ENCODE measurements at regions not wholly inside any gene's neighbourhood (a gene's known extent, or its start where the extent isn't known, plus 50 kb on each side); places are given as distances from the start of the nearest gene placed in this dataset.

DNA sequence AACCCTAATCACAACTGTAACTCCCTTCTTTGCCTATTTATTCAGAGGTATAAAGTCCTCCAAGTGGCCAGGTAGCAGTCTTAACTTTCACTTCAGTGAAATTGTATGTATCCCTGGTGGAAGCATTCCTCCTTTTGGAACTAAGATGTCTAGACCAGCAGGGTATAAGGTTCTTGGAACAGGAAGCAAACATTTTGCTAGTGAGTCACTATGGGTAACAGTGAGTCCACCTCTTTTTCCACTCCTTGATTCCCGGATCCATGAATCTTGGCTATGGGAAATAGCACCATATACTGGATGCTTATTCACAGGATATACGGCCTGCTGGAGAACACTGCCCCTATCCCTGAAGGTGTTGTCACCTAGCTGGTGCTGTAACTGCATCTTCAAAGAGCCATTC is 80.2 kb downstream of the KCNA5 start:
- ATAC-seq (no peak), DNase-seq (no peak)
- Histone ChIP-seq H3K4me3 (no peak overlapping the region), H3K27ac (no peak overlapping the region), H3K9me3 (no peaks in the 10 kb centered on the region), H3K4me1 (no peaks in the 10 kb centered on the region), H3K36me3 (no peaks in the 10 kb centered on the region), H3K27me3 (no peaks in the 10 kb centered on the region)
- in situ Hi-C loops (cut with MboI; ENCODE audit: low sequenced_read_pairs in 4 of 4) (no loop called here), intact Hi-C loops (cut with DNase I; ENCODE audit: low total_unique reads) (no loop called here)
- no peak for TF ChIP-seq POLR2A (IDR thresholded peaks at IDR 0.05)
- no peak for TF ChIP-seq CTCF (IDR thresholded peaks at IDR 0.05 in 4 of 5, conservative IDR thresholded peaks at IDR 0.05 in 1 of 5)

DNA sequence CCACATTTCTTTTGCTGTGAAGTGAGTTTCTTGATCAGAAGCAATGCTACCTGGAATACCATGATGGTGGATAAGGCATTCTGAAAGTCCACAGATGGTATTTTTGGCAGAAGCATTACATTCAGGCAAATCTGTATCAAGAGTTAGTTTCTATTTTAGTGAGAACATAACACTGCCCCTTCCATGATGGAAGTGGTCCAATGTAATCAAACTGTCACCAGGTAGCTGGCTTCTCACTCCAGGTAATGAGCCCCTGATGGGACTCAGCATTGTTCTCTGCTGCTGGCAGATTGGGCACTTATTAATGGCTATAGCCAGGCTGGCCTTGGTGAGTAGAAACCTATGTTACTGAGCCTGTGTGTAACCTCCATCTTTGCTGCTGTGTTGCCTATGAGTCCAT is 80.7 kb downstream of the KCNA5 start:
- DNase-seq (no peak), ATAC-seq (no peak)
- Histone ChIP-seq H3K27ac (no peak overlapping the region), H3K4me3 (no peak overlapping the region), H3K36me3 (no peaks in the 10 kb centered on the region), H3K4me1 (no peaks in the 10 kb centered on the region), H3K27me3 (no peaks in the 10 kb centered on the region), H3K9me3 (no peaks in the 10 kb centered on the region)
- intact Hi-C loops (cut with DNase I; ENCODE audit: low total_unique reads), result no loop called here
- in situ Hi-C loops (cut with MboI; ENCODE audit: low sequenced_read_pairs in 4 of 4), result no loop called here
- TF ChIP-seq POLR2A (IDR thresholded peaks at IDR 0.05), result no peak
- TF ChIP-seq CTCF (IDR thresholded peaks at IDR 0.05 in 4 of 5, conservative IDR thresholded peaks at IDR 0.05 in 1 of 5), result no peak

GRCh38 chr12:5134861-5135525 is 91.3 kb downstream of the KCNA5 start:
- Histone ChIP-seq H3K27me3 (peaks cover 0 to 7% (median 0%) of the 10 kb centered on the region in 3 donors), H3K4me1 (no peaks in the 10 kb centered on the region), H3K36me3 (no peaks in the 10 kb centered on the region), H3K4me3 (no peak overlapping the region), H3K27ac (no peak overlapping the region), H3K9me3 (no peaks in the 10 kb centered on the region)
- ATAC-seq (no peak), DNase-seq (no peak)
- TF ChIP-seq POLR2A (IDR thresholded peaks at IDR 0.05) (no peak), CTCF (IDR thresholded peaks at IDR 0.05 in 4 of 5, conservative IDR thresholded peaks at IDR 0.05 in 1 of 5) (no peak)
- intact Hi-C loops (cut with DNase I; ENCODE audit: low total_unique reads) (no loop called here), in situ Hi-C loops (cut with MboI; ENCODE audit: low sequenced_read_pairs in 4 of 4) (no loop called here)

GRCh38 chr12:5138256-5138655 is 94.6 kb downstream of the KCNA5 start:
- Histone ChIP-seq H3K27me3 (no peaks in the 10 kb centered on the region), H3K27ac (no peak overlapping the region), H3K36me3 (no peaks in the 10 kb centered on the region), H3K4me3 (no peak overlapping the region), H3K4me1 (no peaks in the 10 kb centered on the region), H3K9me3 (no peaks in the 10 kb centered on the region)
- intact Hi-C loops (cut with DNase I; ENCODE audit: low total_unique reads) (no loop called here), in situ Hi-C loops (cut with MboI; ENCODE audit: low sequenced_read_pairs in 4 of 4) (no loop called here)
- no peak for ATAC-seq
- no peak for DNase-seq
- TF ChIP-seq POLR2A (IDR thresholded peaks at IDR 0.05) (no peak), CTCF (IDR thresholded peaks at IDR 0.05 in 4 of 5, conservative IDR thresholded peaks at IDR 0.05 in 1 of 5) (no peak)

- intact Hi-C loops (cut with DNase I; ENCODE audit: low total_unique reads), result no loop called here
- H3K27me3 ChIP-seq, result no peaks in the 10 kb centered on the region
- TF ChIP-seq CTCF (IDR thresholded peaks at IDR 0.05 in 4 of 5, conservative IDR thresholded peaks at IDR 0.05 in 1 of 5), result no peak
- no peak for TF ChIP-seq POLR2A (IDR thresholded peaks at IDR 0.05)
- no peaks in the 10 kb centered on the region for H3K4me1 ChIP-seq
- in situ Hi-C loops (cut with MboI; ENCODE audit: low sequenced_read_pairs in 4 of 4), result no loop called here
- H3K36me3 ChIP-seq, result no peaks in the 10 kb centered on the region
- no peak for DNase-seq
- ATAC-seq, result no peak
- no peak overlapping the region for H3K4me3 ChIP-seq
- H3K9me3 ChIP-seq, result no peaks in the 10 kb centered on the region
- H3K27ac ChIP-seq, result no peak overlapping the region
These were observed 95.2 kb downstream of the KCNA5 start for GRCh38 chr12:5138845-5139244.

All from gastrocnemius medialis (tissue), 4 donors.